Activated naive CD4-positive, alpha-beta T cell treated with anti-CD3 and anti-CD28 coated beads, Interleukin-2, amount 10 ng/mL, durations not matched to agents 7 days and 5 days (primary cell): ENCODE measurements at regions not wholly inside any gene's neighbourhood (a gene's known extent, or its start where the extent isn't known, plus 50 kb on each side); places are given as distances from the start of the nearest gene placed in this dataset.

Experiments
- CTCF ChIA-PET: fragments of 350-600 bp; sonication (Branson Sonifier 250); formaldehyde crosslinking; loops from one replicate; lab custom pipeline; 2021; ENCODE audit warnings: antibody characterized with exemption; lab: Charles Lee
- DNase-seq: peaks from one replicate; pipeline ENCODE4 v3.0.0-alpha.2; 2020
- H3K27ac Mint-ChIP-seq: one replicate; pipeline ENCODE4 v1.8.0; 2021; ENCODE audit warnings: mild to moderate bottlenecking, moderate library complexity, mixed read lengths
- H3K27me3 Mint-ChIP-seq: one replicate; pipeline ENCODE4 v1.8.0; 2021; ENCODE audit warnings: mild to moderate bottlenecking, mixed read lengths
- H3K36me3 Mint-ChIP-seq: one replicate; pipeline ENCODE4 v1.8.0; 2021; ENCODE audit warnings: mixed read lengths
- H3K4me1 Mint-ChIP-seq: one replicate; pipeline ENCODE4 v1.8.0; 2021; ENCODE audit warnings: mixed read lengths
- H3K4me3 Mint-ChIP-seq: one replicate; pipeline ENCODE4 v1.8.0; 2021; ENCODE audit warnings: mild to moderate bottlenecking, moderate library complexity, mixed read lengths
- H3K9me3 Mint-ChIP-seq: one replicate; pipeline ENCODE4 v1.8.0; 2021; ENCODE audit warnings: mixed read lengths

GRCh38 chr3:51621091-51621892 is 49.8 kb upstream of the TEX264 start:
- Mint-ChIP-seq H3K27ac (no peak overlapping the region), H3K36me3 (no peaks in the 10 kb centered on the region), H3K9me3 (no peaks in the 10 kb centered on the region), H3K4me1 (no peaks in the 10 kb centered on the region), H3K27me3 (no peaks in the 10 kb centered on the region), H3K4me3 (no peak overlapping the region)
- CTCF ChIA-PET = interaction anchor here (0.6 kb wide), 1 partner anchor 102 kb away, joined by 3 read pairs; no protein-coding TSS in a partner anchor
- no peak for DNase-seq
